HepG2 (cell line): ENCODE measurements at regions not wholly inside any gene's neighbourhood (a gene's known extent, or its start where the extent isn't known, plus 50 kb on each side); places are given as distances from the start of the nearest gene placed in this dataset.

ENCODE experiments used
- CTCF ChIP-seq: sonication (generic); formaldehyde crosslinking; IDR thresholded peaks from 2 replicates; pipeline ENCODE4 v1.5.0; 2020; ENCODE audit warnings: mild to moderate bottlenecking, missing genetic modification reagents, moderate library complexity
- FUBP1 ChIP-seq: sonication (generic); formaldehyde crosslinking; IDR thresholded peaks from 2 replicates; pipeline ENCODE4 v1.5.1; 2020; ENCODE audit warnings: missing genetic modification reagents, mild to moderate bottlenecking, borderline replicate concordance
- HNRNPK ChIP-seq: fragments of 200-400 bp; formaldehyde crosslinking; IDR thresholded peaks from 2 replicates; pipeline ENCODE4 v1.6.1; 2018; ENCODE audit warnings: low read length, low read depth, moderate library complexity, mild to moderate bottlenecking; ENCODE audit not compliant: poor library complexity, severe bottlenecking
- JUN ChIP-seq: sonication (generic); formaldehyde crosslinking; IDR thresholded peaks from 2 replicates; pipeline ENCODE4 v1.4.0; 2020; ENCODE audit warnings: mild to moderate bottlenecking, missing genetic modification reagents
- MED13 ChIP-seq: sonication (generic); formaldehyde crosslinking; IDR thresholded peaks from 2 replicates; pipeline ENCODE4 v1.5.0; 2020; ENCODE audit warnings: missing genetic modification reagents
- MYC ChIP-seq: sonication (generic); formaldehyde crosslinking; IDR thresholded peaks from 2 replicates; pipeline ENCODE4 v1.9.0; 2021; ENCODE audit warnings: missing genetic modification reagents, borderline replicate concordance
- PHF8 ChIP-seq: sonication (generic); formaldehyde crosslinking; IDR thresholded peaks from 2 replicates; pipeline ENCODE4 v1.5.0; 2020; ENCODE audit warnings: missing genetic modification reagents
- POLR2A ChIP-seq, 2 experiments: IDR thresholded peaks; 2 replicates each; pipeline ENCODE4 v1.6.1; 2011; ENCODE audit warnings: low read depth in 2 of 2, low read length in 2 of 2, mild to moderate bottlenecking in 1 of 2, moderate library complexity in 1 of 2; ENCODE audit not compliant: insufficient read depth in 1 of 2
- SAFB2 ChIP-seq: sonication (generic); formaldehyde crosslinking; IDR thresholded peaks from 2 replicates; pipeline ENCODE4 v1.5.1; 2020; ENCODE audit warnings: missing genetic modification reagents, low read depth, mild to moderate bottlenecking, borderline replicate concordance
- TAF1 ChIP-seq: sonication (generic); formaldehyde crosslinking; IDR thresholded peaks from 2 replicates; pipeline ENCODE4 v1.4.0; 2020; ENCODE audit warnings: missing genetic modification reagents
- ZBTB33 ChIP-seq: sonication (generic); formaldehyde crosslinking; IDR thresholded peaks from 2 replicates; pipeline ENCODE4 v1.4.0; 2020; ENCODE audit warnings: missing genetic modification reagents
- ZNF143 ChIP-seq: sonication (generic); formaldehyde crosslinking; IDR thresholded peaks from 2 replicates; pipeline ENCODE4 v1.4.0; 2020; ENCODE audit warnings: missing genetic modification reagents
- ZNF256 ChIP-seq: sonication (generic); formaldehyde crosslinking; conservative IDR thresholded peaks from 2 replicates; pipeline ENCODE4 v1.4.0; 2020; ENCODE audit warnings: missing genetic modification reagents
- ZNF274 ChIP-seq: sonication (generic); formaldehyde crosslinking; IDR thresholded peaks from 2 replicates; pipeline ENCODE4 v1.5.1; 2020; ENCODE audit warnings: mild to moderate bottlenecking, missing genetic modification reagents

GRCh38 chr3:164132878-164133277 lies 945.4 kb downstream of the SI start:
- no peak for TF ChIP-seq ZNF274 (CRISPR knock-in tag)
- no peak for TF ChIP-seq HNRNPK
- no peak for TF ChIP-seq SAFB2 (CRISPR knock-in tag)
- TF ChIP-seq ZNF143 (CRISPR knock-in tag), result no peak
- TF ChIP-seq ZBTB33 (CRISPR knock-in tag), result no peak
- TF ChIP-seq POLR2A (IDR thresholded peaks at IDR 0.05; ENCODE audit: insufficient read depth in 1 of 2, low read depth in 2 of 2, low read length in 2 of 2), result no peak
- no peak for TF ChIP-seq PHF8 (CRISPR knock-in tag)
- no peak for TF ChIP-seq MYC
- no peak for TF ChIP-seq JUN
- TF ChIP-seq ZNF256 (CRISPR knock-in tag), result no peak
- no peak for TF ChIP-seq CTCF (CRISPR knock-in tag)
- TF ChIP-seq MED13 (CRISPR knock-in tag), result no peak
- no peak for TF ChIP-seq FUBP1 (CRISPR knock-in tag)
- no peak for TF ChIP-seq TAF1
